ENCODE measurements at regions not wholly inside any gene's neighbourhood (a gene's known extent, or its start where the extent isn't known, plus 50 kb on each side); places are given as distances from the start of the nearest gene placed in this dataset.

DNA sequence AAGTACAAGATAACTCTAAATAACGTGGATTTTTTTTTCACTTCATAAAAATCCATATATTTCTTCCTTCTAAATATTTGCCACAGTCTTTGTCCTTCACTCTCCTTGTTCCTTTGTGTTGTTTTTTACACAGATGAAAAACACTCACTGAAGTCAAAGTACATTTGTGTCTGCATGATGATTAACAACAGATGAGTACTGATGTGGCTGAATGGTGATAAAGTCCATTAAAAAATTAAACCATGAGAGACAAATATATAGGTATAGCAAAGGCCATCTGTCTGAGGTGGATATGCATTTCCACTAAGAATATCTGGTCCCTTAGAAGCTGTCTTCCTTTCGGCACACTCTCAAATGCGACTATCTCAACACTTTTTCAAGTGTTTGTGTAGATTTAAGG lies 317.5 kb upstream of the MCTP2 start:
- DNase-seq (ENCODE audit: low read depth in 1 of 2, low spot score in 2 of 2): no peak
- Histone ChIP-seq H3K27ac (no peak overlapping the region), H3K9me3 (replicated peaks) (no peaks in the 10 kb centered on the region), H3K4me3 (no peak overlapping the region), H3K27me3 (replicated peaks) (no peaks in the 10 kb centered on the region), H3K36me3 (no peaks in the 10 kb centered on the region), H3K4me1 (replicated peaks) (no peaks in the 10 kb centered on the region)

DNA sequence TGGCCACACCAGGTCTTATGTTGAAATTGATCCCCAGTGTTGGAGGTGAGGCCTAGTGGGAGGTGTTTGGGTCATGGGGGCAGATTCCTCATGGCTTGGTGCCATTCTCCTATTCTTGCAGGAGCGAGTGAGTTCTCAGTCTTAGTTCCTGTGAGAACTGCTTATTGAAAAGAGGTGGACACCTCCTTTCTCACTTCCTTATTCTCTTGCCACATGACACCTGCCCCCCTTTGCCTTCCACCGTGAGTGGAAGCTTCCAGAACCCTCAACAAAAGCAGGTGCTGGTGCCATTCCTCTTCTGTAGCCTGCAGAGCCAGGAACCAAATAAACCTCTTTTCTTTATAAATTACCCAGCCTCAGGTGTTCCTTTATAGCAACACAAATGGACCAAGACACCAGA lies 318.1 kb upstream of the MCTP2 start:
- H3K36me3 ChIP-seq: no peaks in the 10 kb centered on the region
- no peaks in the 10 kb centered on the region for H3K9me3 ChIP-seq (replicated peaks)
- DNase-seq (ENCODE audit: low read depth in 1 of 2, low spot score in 2 of 2): no peak
- no peaks in the 10 kb centered on the region for H3K4me1 ChIP-seq (replicated peaks)
- H3K27me3 ChIP-seq (replicated peaks): no peaks in the 10 kb centered on the region
- no peak overlapping the region for H3K4me3 ChIP-seq
- no peak overlapping the region for H3K27ac ChIP-seq

DNA sequence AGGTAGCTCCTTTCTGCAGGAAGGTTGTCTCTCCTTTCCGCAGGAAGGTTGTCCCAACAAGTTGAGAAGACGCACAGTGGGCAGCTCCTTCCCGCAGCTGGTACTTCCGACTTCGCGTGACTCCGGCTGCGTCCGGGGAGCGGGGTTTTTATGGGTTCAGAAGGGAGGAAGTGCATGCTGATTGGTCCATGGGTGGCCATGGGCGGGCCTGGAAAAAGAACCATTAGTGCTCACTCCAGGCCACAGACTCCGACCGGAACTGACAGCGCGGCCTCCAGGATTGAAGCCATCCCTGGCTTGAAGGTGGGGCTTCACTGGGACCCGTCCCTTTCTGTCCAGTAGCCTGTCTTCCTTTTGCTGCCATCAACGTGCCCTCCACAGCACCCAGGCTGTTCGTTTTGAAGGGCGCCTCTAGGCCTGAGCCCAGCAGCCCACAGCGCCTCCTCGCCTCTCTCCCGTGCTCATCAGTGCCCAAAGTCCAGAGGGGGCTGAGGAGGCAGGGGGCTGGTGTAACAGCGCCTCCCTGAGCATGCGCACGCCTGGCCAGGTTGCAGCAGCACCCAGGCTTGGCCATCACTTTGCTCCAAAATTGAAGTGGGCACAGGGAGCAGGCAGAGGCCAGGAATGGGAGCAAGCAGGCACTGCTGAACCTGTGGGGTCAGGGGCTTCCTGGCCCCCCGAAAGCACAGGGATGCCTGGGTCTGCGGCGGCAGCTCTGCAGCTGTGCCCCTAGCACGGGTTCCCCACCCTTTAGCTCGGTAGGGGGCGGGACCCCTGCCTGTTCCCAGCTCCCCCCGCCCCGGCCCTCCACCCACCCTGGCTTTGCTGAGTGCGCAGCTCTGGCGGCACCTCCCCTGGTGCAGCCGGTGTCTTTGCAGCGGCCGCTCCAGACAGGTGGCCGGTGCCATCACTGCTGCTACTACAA lies 330.6 kb upstream of the MCTP2 start:
- Histone ChIP-seq H3K4me3 (no peak overlapping the region), H3K4me1 (replicated peaks) (no peaks in the 10 kb centered on the region), H3K27me3 (replicated peaks) (peaks cover 10% of the 10 kb centered on the region; the same call in 1 of the 2 replicates), H3K9me3 (replicated peaks) (no peaks in the 10 kb centered on the region), H3K36me3 (no peaks in the 10 kb centered on the region), H3K27ac (no peak overlapping the region)
- DNase-seq (ENCODE audit: low read depth in 1 of 2, low spot score in 2 of 2): no peak

DNA sequence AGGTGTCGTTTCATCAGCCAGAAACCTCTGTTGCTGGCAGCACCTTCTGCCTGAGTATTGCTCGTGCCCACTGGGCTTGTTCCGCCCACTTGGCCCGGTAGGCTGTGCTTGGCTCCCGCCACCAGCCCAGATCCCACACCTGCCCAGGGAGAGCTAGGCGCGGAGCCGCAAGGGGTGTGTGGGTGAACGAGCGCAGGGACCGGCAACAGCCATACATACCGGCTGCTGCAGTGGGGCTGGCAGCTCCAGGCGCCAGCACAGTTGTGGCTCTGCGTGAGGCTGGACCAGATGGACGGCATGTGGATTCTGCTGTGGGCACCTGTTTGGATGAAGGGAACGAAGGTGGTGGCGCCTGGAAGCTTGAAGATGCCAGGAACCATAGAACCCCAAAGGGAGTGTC lies 331.5 kb upstream of the MCTP2 start:
- no peak overlapping the region for H3K4me3 ChIP-seq

DNA sequence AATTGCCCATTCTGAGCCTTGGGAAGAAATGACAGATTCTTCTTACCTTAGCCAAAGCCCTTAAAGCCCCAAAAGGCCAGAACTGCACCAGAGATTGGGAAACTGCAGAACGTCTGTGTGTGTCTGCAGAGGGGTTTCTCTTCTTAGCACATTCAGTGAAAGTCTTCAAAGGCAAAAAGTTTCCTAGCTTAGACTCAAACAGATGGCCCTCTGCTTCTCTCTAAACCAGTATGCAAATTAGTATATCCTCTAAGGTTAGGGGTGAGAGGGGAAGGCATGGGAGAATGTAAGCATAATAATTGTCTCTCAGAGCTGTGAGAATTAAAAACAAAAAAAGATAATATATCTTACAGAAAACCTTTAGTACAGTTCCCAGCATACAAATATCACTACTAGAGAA lies 334.0 kb upstream of the MCTP2 start:
- DNase-seq (ENCODE audit: low read depth in 1 of 2, low spot score in 2 of 2): no peak
- no peak overlapping the region for H3K4me3 ChIP-seq
- H3K4me1 ChIP-seq (replicated peaks): no peaks in the 10 kb centered on the region
- H3K27me3 ChIP-seq (replicated peaks): peaks cover 7% of the 10 kb centered on the region
- H3K36me3 ChIP-seq: no peaks in the 10 kb centered on the region
- H3K9me3 ChIP-seq (replicated peaks): no peaks in the 10 kb centered on the region
- H3K27ac ChIP-seq: no peak overlapping the region

More for the DNA sequence above, 331.5 kb upstream of the MCTP2 start:
- Histone ChIP-seq H3K27ac (no peak overlapping the region), H3K36me3 (no peaks in the 10 kb centered on the region), H3K9me3 (replicated peaks) (no peaks in the 10 kb centered on the region), H3K4me1 (replicated peaks) (no peaks in the 10 kb centered on the region), H3K27me3 (replicated peaks) (peaks cover 5% of the 10 kb centered on the region; the same call in 1 of the 2 replicates)
- no peak for DNase-seq (ENCODE audit: low read depth in 1 of 2, low spot score in 2 of 2)

DNA sequence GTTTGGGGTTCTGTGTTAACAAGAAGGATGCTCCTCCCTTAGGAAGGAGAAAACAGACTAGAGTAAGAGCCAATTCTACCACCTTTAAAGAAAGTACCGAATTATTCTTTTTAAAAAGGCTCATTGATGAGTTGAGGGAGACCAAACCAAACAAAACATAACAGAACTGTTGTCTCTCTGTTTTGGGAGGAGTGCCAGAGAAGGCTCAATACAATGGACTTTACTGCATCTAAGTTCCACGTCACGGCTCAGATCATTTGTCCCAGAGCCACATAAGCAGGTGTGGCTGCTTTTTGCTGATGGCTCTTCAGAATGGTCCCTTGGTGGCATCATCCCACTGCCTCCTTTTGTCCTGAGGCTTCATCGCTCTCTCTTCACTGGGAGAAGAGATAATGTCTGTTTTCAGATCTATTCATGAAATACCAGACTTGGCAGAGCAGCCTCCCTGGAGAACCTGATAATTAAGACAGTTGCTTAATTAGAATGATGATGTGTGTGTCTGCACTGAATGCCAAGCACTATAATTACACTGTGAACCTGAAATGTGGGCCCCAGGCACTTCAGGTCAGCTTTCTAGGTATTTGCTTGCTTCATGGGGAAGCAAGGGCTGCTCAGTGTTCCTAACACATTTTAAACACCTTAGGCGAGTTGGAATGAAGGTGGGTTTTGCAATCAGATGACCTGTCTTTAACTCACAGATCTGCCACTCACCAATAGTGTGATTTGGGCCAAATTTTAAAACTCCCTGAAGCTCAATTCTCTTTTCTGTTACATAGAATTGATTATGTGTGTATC lies 335.2 kb upstream of the MCTP2 start:
- peaks cover 7% of the 10 kb centered on the region for H3K27me3 ChIP-seq (replicated peaks)
- no peaks in the 10 kb centered on the region for H3K36me3 ChIP-seq
- no peak for DNase-seq (ENCODE audit: low read depth in 1 of 2, low spot score in 2 of 2)
- H3K4me3 ChIP-seq: no peak overlapping the region
- H3K9me3 ChIP-seq (replicated peaks): no peaks in the 10 kb centered on the region
- H3K27ac ChIP-seq: no peak overlapping the region
- H3K4me1 ChIP-seq (replicated peaks): no peaks in the 10 kb centered on the region

DNA sequence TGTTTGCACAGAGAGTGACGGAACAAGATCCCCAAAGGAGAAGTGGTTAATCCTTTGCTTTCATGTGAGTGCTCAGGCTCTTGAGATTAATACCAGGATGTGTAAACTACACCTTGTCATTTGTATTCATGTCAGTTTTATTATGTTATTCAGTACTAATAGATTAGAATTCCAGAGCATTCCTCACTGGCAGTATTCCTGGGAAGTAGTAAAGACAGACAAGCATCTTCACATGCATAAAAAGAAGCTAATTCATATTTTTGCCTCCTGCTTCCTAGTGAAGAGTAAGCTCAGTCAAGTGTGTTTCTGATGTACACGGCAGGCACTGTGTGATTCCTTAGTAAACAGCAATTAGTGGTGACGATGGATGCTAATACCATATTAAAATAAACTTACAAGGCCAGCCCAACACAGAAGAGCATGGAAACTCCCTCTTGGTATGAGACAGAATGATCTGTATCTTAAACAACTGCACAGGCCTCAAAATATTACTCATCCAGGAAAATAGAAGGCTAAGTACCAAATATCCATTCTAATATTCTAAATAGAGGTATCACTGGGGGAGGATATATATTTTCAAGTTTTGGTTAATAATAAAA lies 336.8 kb upstream of the MCTP2 start:
- H3K4me1 ChIP-seq (replicated peaks): no peaks in the 10 kb centered on the region
- no peaks in the 10 kb centered on the region for H3K36me3 ChIP-seq
- peaks cover 7% of the 10 kb centered on the region for H3K27me3 ChIP-seq (replicated peaks)
- no peak for DNase-seq (ENCODE audit: low read depth in 1 of 2, low spot score in 2 of 2)
- no peaks in the 10 kb centered on the region for H3K9me3 ChIP-seq (replicated peaks)
- no peak overlapping the region for H3K4me3 ChIP-seq
- H3K27ac ChIP-seq: no peak overlapping the region

DNA sequence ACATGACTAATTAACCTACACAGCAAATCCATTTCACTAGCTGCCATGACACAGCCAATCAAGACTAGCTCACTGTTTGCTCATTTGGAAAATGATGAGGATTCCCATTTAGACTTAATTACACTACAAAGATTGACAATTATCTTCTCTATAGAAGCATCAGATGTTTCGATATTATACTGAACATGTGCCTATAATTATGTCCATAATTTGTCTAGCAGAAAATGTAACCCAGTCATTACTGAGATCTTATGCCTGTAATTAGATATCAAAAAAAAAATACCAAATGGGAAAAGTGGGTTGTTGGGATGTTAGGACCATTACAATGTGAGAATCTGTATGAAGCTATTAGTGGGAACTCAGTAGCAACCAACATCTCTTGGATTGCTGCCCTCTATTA lies 344.2 kb upstream of the MCTP2 start:
- no peak overlapping the region for H3K27ac ChIP-seq

DNA sequence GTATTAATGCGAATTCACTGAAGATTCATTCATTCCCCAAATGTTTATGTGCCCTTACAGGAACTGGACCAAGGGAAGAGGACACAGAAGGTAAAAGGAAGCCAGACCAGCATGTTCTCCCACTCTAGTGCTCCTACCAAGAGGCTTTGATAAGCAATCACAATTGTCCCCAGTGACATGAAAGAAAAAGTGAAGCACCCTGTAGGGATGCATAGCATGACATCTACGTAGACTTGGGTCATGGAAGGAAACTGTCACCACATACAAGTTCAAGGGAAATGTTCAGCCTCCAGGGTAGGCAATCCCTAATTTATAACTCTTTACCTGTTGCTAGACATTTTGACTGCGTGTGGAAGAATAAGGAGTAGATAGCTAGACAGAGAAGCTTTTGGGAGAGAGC lies 348.6 kb upstream of the MCTP2 start:
- Histone ChIP-seq H3K27me3 (replicated peaks) (no peaks in the 10 kb centered on the region; the same call in 1 of the 2 replicates), H3K4me1 (replicated peaks) (no peaks in the 10 kb centered on the region), H3K27ac (no peak overlapping the region), H3K9me3 (replicated peaks) (no peaks in the 10 kb centered on the region), H3K36me3 (no peaks in the 10 kb centered on the region), H3K4me3 (no peak overlapping the region)
- DNase-seq (ENCODE audit: low read depth in 1 of 2, low spot score in 2 of 2): no peak

More for the DNA sequence above, 344.2 kb upstream of the MCTP2 start:
- Histone ChIP-seq H3K36me3 (no peaks in the 10 kb centered on the region), H3K27me3 (replicated peaks) (no peaks in the 10 kb centered on the region; the same call in 1 of the 2 replicates), H3K9me3 (replicated peaks) (no peaks in the 10 kb centered on the region), H3K4me1 (replicated peaks) (no peaks in the 10 kb centered on the region), H3K4me3 (no peak overlapping the region)
- no peak for DNase-seq (ENCODE audit: low read depth in 1 of 2, low spot score in 2 of 2)

DNA sequence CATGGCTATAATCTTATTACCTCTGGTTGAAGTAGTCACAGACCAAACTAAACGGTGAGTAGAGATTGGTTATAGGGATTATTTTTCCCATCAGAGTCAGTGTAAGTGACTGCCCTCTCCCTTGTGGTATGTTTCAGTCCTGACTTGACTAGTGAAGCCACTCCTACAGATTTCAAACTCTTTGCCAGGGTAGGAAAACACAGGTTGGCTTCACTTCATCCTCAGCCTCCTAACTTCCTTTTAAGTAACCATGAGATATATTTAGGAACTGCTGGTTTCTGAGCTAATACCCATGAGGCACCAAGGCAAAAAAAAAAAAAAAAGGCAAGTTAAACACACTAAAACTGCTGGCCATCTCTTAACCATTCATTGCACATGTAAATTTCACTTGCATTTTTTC lies 349.2 kb upstream of the MCTP2 start:
- H3K36me3 ChIP-seq: no peaks in the 10 kb centered on the region
- no peaks in the 10 kb centered on the region for H3K4me1 ChIP-seq (replicated peaks)
- no peaks in the 10 kb centered on the region for H3K9me3 ChIP-seq (replicated peaks)
- no peaks in the 10 kb centered on the region; the same call in 1 of the 2 replicates for H3K27me3 ChIP-seq (replicated peaks)
- no peak overlapping the region for H3K4me3 ChIP-seq
- H3K27ac ChIP-seq: no peak overlapping the region
- DNase-seq (ENCODE audit: low read depth in 1 of 2, low spot score in 2 of 2): no peak

DNA sequence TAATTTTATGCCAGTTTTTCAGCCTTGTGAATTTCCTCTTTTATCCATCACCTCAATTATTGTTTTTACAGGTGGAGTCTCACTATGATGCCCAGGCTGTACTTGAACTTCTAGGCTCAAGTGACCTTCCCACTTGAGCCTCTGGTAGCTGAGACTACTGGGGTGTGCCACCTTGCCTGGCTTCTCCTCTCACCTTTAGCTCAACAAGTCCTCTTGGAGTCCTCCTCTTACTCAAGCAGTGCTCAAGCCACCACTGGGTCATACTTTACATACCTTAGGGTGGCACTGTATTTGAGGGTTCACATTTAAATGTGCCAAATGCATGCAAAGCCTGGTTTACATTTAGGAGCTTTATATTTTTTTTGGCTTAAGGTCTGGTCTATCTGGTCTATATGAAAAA lies 350.1 kb upstream of the MCTP2 start:
- Histone ChIP-seq H3K9me3 (replicated peaks) (no peaks in the 10 kb centered on the region), H3K27me3 (replicated peaks) (no peaks in the 10 kb centered on the region; the same call in 1 of the 2 replicates), H3K4me1 (replicated peaks) (no peaks in the 10 kb centered on the region), H3K27ac (no peak overlapping the region), H3K36me3 (no peaks in the 10 kb centered on the region), H3K4me3 (no peak overlapping the region)
- DNase-seq (ENCODE audit: low read depth in 1 of 2, low spot score in 2 of 2): no peak

DNA sequence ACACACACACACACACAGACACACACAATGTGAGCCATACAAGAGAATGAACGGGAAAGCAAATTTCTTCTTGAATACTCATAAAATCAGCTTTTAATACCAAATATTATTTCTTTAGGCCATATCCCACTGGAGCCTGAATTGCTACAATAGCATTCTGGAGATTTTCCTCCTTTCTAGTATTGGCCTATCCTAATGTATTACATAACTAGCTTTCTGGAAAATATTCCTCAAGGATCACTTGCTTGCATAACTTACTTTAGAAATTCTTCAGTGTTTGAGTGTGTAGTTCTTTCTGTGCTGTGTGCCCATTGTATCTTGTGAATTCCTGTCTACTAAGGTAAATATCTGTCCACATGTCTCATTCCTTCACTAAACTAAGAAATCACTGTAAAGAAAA lies 351.0 kb upstream of the MCTP2 start:
- Histone ChIP-seq H3K27me3 (replicated peaks) (no peaks in the 10 kb centered on the region; the same call in 1 of the 2 replicates), H3K9me3 (replicated peaks) (no peaks in the 10 kb centered on the region), H3K27ac (no peak overlapping the region), H3K4me1 (replicated peaks) (no peaks in the 10 kb centered on the region), H3K36me3 (no peaks in the 10 kb centered on the region), H3K4me3 (no peak overlapping the region)
- DNase-seq (ENCODE audit: low read depth in 1 of 2, low spot score in 2 of 2): no peak

DNA sequence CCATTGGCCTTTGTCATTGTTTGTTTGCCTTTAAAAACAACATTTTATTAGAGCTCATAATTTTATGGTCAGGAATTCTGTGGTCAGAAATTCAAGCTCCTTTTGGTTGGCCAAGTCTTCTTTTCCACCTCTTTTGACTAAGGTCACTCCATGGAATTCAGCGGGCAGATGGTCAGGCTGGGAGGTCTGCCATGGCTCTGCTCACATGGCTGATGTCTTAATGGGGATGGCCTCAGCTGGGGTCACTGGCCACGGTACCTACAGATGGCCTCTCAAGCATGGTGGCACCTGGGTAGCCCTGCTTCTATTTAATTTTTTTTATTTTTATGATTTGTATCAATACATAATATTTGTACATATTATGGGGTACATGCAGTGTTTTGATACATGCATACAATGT lies 360.8 kb upstream of the MCTP2 start:
- no peaks in the 10 kb centered on the region for H3K9me3 ChIP-seq (replicated peaks)
- H3K36me3 ChIP-seq: no peaks in the 10 kb centered on the region
- H3K27ac ChIP-seq: no peak overlapping the region
- no peaks in the 10 kb centered on the region for H3K4me1 ChIP-seq (replicated peaks)
- H3K4me3 ChIP-seq: no peak overlapping the region
- DNase-seq (ENCODE audit: low read depth in 1 of 2, low spot score in 2 of 2): no peak
- H3K27me3 ChIP-seq (replicated peaks): no peaks in the 10 kb centered on the region

DNA sequence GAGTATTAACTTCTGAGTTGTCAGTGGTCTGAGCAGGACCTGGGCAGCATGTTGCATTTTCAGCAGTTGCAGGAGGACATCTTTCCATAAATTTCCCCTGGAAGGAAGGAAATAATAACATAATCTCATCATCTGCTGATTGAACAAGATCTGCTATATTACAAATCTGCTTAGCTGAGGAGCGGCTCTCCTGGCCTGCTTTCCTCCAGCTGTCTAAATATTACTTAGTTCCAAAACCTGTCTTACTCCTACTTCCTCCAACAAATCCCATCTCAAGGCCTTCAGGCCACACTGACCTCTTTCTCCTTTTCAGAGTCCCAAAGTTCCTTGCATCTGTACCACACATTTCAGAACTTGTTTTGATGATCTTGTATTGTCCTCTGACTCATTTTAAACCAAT lies 364.4 kb upstream of the MCTP2 start:
- Histone ChIP-seq H3K36me3 (no peaks in the 10 kb centered on the region), H3K4me3 (no peak overlapping the region), H3K4me1 (replicated peaks) (no peaks in the 10 kb centered on the region), H3K27me3 (replicated peaks) (no peaks in the 10 kb centered on the region), H3K27ac (no peak overlapping the region), H3K9me3 (replicated peaks) (no peaks in the 10 kb centered on the region)
- DNase-seq (ENCODE audit: low read depth in 1 of 2, low spot score in 2 of 2): no peak

Measured in SJSA1 (cell line).